CD4-positive, alpha-beta T cell treated with Interleukin-4 for 4 hours (primary cell): ENCODE measurements at regions not wholly inside any gene's neighbourhood (a gene's known extent, or its start where the extent isn't known, plus 50 kb on each side); places are given as distances from the start of the nearest gene placed in this dataset.

ENCODE experiments used
- DNase-seq: peaks from one replicate; pipeline ENCODE4 v3.0.0-alpha.2; 2020

GRCh38 chr6:25041485-25042035 is 105.8 kb upstream of the RIPOR2 start:
- DNase-seq: no peak

- DNase-seq: peak; percentile 68
Observed at GRCh38 chr6:25042036-25042521, 106.3 kb upstream of the RIPOR2 start.

GRCh38 chr6:25042536-25042935 is 106.8 kb upstream of the RIPOR2 start:
- peak; percentile 58 for DNase-seq

- no peak for DNase-seq
Observed at GRCh38 chr6:25042984-25043725, 107.4 kb upstream of the RIPOR2 start.

GRCh38 chr6:25043892-25044291 is 108.1 kb upstream of the RIPOR2 start:
- no peak for DNase-seq

- no peak for DNase-seq
Observed at GRCh38 chr6:25046942-25047341, 111.2 kb upstream of the RIPOR2 start.

GRCh38 chr6:25050356-25050755 is 114.6 kb upstream of the RIPOR2 start:
- peak; percentile 86 for DNase-seq

- no peak for DNase-seq
Observed at GRCh38 chr6:25051083-25051482, 115.3 kb upstream of the RIPOR2 start.

- no peak for DNase-seq
Observed at GRCh38 chr6:25052181-25052580, 116.4 kb upstream of the RIPOR2 start.

- DNase-seq: peak; percentile 49
Observed at GRCh38 chr6:25053875-25054371, 118.2 kb upstream of the RIPOR2 start.

- no peak for DNase-seq
Observed at GRCh38 chr6:25054469-25054868, 118.7 kb upstream of the RIPOR2 start.

- DNase-seq: peak; percentile 92
Observed at GRCh38 chr6:25056130-25056529, 120.4 kb upstream of the RIPOR2 start.

- no peak for DNase-seq
Observed at GRCh38 chr6:25057111-25057905, 121.5 kb upstream of the RIPOR2 start.

- no peak for DNase-seq
Observed at GRCh38 chr6:25058441-25058840, 122.7 kb upstream of the RIPOR2 start.

- DNase-seq: no peak
Observed at GRCh38 chr6:25058941-25059340, 123.2 kb upstream of the RIPOR2 start.

- no peak for DNase-seq
Observed at GRCh38 chr6:25060522-25060921, 124.8 kb upstream of the RIPOR2 start.

GRCh38 chr6:25061289-25061936 is 125.7 kb upstream of the RIPOR2 start:
- DNase-seq: no peak

GRCh38 chr6:25062070-25062811 is 126.5 kb upstream of the RIPOR2 start:
- DNase-seq: no peak

GRCh38 chr6:25064006-25064405 is 128.2 kb upstream of the RIPOR2 start:
- DNase-seq: no peak

GRCh38 chr6:25065666-25066065 is 129.9 kb upstream of the RIPOR2 start:
- DNase-seq: no peak

GRCh38 chr6:25066593-25066992 is 130.8 kb upstream of the RIPOR2 start:
- no peak for DNase-seq

GRCh38 chr6:25068866-25069265 is 133.1 kb upstream of the RIPOR2 start:
- DNase-seq: no peak
